Activated naive CD4-positive, alpha-beta T cell (primary cell): ENCODE measurements at regions not wholly inside any gene's neighbourhood (a gene's known extent, or its start where the extent isn't known, plus 50 kb on each side); places are given as distances from the start of the nearest gene placed in this dataset.

ENCODE experiments used
- DNase-seq, 4 experiments: peaks; one replicate each; lab custom pipeline; 2025; lab: John Stamatoyannopoulos, UW

DNA sequence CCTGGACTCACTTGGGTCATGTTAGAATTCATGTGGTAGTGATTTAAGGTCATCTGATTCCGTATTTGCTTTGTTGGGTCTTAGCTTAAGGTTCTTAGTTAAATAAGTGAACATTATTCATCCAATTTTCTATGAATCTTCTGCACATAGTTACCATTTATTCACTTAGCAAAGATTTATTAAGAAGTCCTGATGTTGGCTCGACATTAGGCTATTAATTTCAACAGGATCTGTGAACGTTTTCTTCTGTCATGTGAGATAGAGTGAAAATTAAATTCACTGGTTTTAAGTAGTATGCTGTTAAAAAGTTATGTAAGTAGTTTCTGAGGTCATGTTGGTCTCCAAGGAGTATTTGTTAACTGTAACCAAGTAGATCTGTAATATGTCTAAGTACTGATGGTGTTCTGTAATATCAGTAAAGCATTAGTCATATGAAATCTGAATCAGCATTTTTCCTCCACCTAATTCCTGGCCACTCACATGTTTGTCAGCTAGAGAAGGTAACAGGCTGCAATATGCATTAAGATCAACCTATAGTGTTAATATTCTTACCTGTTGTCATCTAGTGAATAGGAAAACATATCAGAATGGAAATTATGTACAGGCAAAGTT lies 155.6 kb downstream of the PCDH7 start:
- DNase-seq: no peak

GRCh38 chr4:30879855-30880598 lies 159.9 kb downstream of the PCDH7 start:
- DNase-seq: no peak

DNA sequence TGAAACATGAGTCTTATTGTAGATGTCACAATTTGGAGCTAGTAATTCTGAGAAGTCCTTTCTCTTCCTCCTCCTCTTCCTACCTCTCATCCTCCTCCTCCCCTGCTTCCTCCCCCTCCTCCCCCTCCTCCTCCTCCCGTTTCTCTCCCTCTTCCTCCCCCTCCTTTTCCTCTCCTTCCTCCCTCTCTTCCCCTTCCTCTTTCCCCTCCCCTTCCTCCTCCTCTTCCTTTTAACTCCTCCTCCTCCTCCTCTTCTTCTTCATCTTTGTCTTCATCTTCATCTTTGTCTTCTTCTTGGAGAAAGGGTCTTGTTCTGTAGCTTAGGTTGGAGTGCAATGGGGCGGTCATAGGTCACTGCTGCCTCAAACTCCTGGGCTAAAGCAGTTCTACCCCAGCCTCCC lies 161.8 kb downstream of the PCDH7 start:
- no peak for DNase-seq

GRCh38 chr4:30882443-30882842 lies 162.3 kb downstream of the PCDH7 start:
- no peak for DNase-seq

GRCh38 chr4:30882995-30883675 lies 163.0 kb downstream of the PCDH7 start:
- no peak for DNase-seq

GRCh38 chr4:30901461-30902451 lies 181.6 kb downstream of the PCDH7 start:
- no peak for DNase-seq

GRCh38 chr4:30903502-30904214 lies 183.5 kb downstream of the PCDH7 start:
- DNase-seq: no peak

DNA sequence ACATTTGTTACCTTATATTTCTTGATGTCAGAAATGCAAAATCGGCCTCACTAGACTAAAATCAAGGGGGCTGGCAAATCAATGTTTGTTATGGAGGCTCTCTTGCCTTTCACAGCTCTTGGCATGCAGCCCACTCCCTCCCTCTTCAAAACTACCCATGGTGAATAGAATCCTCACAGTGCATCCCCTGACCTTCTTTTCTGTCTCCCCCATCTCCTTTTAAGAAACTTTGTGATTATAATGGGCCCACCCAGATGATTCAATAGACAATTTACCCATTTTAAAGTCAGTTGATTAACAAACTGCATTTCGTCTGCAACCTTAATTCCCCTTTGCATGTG lies 184.0 kb downstream of the PCDH7 start:
- DNase-seq: no peak

- no peak for DNase-seq
These were observed 184.4 kb downstream of the PCDH7 start for GRCh38 chr4:30904588-30904987.

DNA sequence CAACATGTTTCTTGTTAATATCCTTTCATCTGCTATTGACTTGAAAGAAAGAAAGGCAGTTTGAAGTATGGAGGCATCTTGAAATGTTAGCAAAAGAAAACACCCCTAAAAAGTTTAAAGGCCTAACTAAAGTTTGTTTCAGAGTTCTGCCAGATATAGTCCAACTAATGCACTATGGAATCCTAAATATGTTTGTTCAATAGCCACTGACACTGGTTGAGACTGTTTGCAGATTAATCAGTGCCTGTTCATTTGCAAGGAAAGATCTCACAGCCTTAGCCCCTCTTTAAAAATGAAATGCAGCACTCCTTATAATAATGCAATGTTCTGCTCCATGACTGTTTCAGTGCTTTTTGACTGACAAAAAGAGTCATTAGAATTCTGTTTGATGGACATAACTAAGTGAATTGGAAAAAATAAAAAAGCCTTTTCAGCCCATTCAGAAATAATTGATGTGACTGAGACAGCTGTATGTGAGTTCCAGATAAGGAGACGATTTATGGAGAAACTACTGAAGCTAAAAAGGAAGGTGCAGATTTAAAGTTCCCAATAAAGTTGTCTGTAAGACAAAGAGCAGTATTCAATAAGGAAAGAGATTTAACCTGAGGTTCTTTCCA lies 192.0 kb downstream of the PCDH7 start:
- DNase-seq: no peak

DNA sequence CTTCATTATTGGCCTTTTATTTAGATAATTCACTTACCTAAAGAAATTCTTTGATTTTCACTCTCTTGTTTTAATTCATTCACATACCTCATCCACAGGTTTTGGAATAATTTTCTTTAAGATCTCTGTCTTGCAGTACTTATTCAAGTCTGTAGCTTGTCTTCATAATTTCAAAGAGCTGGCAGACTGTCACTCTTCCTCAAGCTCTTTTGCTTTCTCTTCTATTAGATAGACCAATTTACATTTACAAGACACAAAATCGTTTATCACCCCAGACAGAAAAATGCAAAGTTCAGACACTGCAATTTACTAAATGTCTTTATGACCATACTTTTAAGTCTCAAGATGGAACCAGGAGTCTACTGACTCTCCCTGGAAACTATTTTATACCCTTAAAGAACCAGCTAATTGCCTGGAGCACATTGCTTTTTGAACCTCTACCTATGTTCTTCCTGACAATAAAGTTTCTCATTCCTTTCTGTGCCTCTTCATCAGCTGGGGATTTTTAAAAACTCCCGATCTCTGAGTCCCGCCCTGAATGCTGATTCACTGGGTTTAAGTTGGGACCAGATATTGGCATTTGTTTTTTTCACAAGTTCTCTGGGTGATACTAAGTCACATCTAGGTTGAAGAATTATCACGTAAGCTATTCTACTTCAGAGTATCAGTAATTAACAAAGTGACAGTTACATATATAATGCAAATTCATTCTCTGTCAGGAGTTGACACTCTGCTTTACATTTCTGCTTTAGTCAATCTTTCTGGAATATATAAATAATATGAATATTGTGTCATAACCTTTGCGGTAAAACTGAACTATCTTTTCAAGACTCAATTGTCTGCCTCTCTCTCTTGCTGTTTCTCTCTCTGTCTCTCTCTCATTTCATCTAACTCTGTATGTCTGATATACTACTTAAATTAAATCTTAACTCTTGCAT lies 196.4 kb downstream of the PCDH7 start:
- no peak for DNase-seq

- no peak for DNase-seq
These were observed 197.8 kb downstream of the PCDH7 start for GRCh38 chr4:30917946-30918345.

DNA sequence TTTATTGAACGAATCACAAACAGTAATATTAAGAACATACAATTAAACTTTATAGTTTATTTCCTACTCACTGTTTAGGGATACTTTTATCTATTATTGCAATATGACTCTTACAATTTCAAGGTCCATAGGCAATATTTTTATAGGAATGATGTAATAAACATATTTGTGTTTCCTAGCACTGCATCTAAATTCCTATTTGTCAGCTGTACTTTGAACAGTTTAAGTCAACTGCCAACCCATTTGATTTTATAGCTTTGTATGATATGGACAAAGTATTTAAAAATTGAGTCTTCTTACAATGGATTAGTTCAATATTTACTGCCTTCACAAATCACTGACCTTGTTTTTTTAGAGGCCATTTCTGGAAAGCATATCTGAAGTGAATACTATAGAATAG lies 199.3 kb downstream of the PCDH7 start:
- no peak for DNase-seq

DNA sequence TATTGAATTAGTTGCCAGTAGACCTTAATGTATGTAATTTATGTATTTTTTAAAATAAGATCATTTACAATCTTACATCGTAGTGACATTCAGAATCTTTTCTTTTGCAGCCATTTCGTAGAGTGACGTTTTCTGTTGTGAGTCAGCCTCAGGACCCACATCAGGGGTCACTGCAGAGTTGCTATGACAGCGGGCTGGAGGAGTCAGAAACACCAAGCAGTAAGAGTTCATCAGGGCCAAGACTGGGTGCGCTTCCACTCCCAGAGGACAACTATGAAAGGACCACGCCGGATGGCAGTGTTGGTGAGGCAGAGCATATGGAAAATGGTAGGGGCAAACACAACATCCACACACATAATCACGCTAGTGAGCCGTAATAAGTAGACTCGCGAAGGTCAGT lies 199.9 kb downstream of the PCDH7 start:
- no peak for DNase-seq

DNA sequence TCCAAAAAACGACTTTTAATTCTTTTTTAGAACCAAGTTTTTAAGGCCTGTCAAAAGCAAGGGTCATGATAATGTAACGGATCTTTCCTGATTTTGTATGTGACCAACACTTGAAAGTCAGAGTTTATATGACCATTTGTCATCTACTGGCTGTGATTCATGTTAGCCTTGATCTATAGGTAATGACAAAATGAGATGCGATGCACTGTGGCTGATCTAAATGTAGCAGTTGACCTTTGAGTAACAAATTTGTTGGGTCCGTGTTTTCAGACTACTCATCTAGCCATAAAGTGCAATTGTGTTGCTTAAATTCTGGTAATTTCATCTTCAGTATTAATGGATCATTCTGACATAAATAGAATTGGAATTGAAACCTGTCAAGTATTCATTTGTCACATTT lies 202.5 kb downstream of the PCDH7 start:
- no peak for DNase-seq

GRCh38 chr4:30924495-30924894 lies 204.3 kb downstream of the PCDH7 start:
- DNase-seq: no peak

DNA sequence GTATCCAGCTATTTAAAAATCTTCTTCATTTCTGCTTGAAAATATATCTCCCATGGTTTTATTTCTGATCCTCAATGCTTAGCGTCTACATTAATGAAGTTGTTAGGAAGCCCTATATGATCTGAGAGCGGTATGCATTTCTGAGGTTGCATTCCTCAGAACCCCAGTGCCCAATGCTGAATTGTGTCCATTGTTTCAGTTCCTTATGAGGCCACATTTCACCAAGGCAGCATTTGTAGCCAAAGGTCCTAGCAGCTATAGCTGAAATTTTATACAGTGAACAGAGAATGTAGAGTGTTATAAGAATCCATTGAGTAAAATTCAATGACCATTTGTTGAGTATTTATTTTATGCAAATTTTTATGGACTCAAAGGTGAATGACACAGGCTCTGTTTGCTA lies 209.5 kb downstream of the PCDH7 start:
- no peak for DNase-seq

GRCh38 chr4:30930276-30930675 lies 210.1 kb downstream of the PCDH7 start:
- DNase-seq: no peak

DNA sequence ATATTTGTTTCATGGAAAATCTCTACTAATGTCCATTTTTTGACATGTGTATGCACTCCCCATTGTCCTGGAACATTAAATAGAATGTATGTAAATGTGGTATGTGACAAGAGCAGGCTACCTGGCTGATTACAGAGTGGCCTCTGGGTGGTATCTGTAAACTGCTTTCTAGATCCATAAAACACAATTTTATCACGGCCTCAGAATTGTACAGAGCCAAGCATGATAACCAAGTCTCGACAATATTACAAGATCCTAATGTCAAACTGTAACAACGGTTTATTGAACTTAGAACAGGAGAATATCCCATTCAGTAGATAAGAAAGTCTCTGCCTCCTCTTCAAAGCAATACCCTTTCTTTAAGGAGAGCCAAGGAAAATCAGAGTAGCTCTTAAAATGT lies 212.4 kb downstream of the PCDH7 start:
- DNase-seq: no peak

GRCh38 chr4:30939069-30939468 lies 218.9 kb downstream of the PCDH7 start:
- DNase-seq: no peak
